ENCODE measurements at regions not wholly inside any gene's neighbourhood (a gene's known extent, or its start where the extent isn't known, plus 50 kb on each side); places are given as distances from the start of the nearest gene placed in this dataset.
"Not testable (repeated sequence)": the region's sequence is repeated elsewhere in the genome, so short reads cannot be mapped to it uniquely, and the experiment has no call there.

- DNase-seq: no peak
Observed at GRCh38 chr2:194320520-194320919, 1336.5 kb upstream of the SLC39A10 start.

- no peak for DNase-seq
Observed at GRCh38 chr2:194319222-194319992, 1337.6 kb upstream of the SLC39A10 start.

- no peak for DNase-seq
Observed at GRCh38 chr2:194314042-194314441, 1343.0 kb upstream of the SLC39A10 start.

GRCh38 chr2:194304191-194304590, 1352.8 kb upstream of the SLC39A10 start:
- DNase-seq: no peak

- no peak for DNase-seq
Observed at GRCh38 chr2:194301946-194302345, 1355.1 kb upstream of the SLC39A10 start.

- DNase-seq: no peak
Observed at GRCh38 chr2:194294156-194294555, 1362.9 kb upstream of the SLC39A10 start.

GRCh38 chr2:194291104-194291503, 1365.9 kb upstream of the SLC39A10 start:
- no peak for DNase-seq

GRCh38 chr2:194289712-194290346, 1367.2 kb upstream of the SLC39A10 start:
- DNase-seq: no peak

GRCh38 chr2:194276667-194277066, 1380.4 kb upstream of the SLC39A10 start:
- not testable (repeated sequence) for DNase-seq

- DNase-seq: no peak
Observed at GRCh38 chr2:194271293-194271961, 1385.6 kb upstream of the SLC39A10 start.

- DNase-seq: no peak
Observed at GRCh38 chr2:194270648-194271047, 1386.4 kb upstream of the SLC39A10 start.

GRCh38 chr2:194264586-194264985, 1392.4 kb upstream of the SLC39A10 start:
- DNase-seq: no peak

GRCh38 chr2:194260185-194260584, 1396.8 kb upstream of the SLC39A10 start:
- DNase-seq: no peak

GRCh38 chr2:194257095-194257494, 1399.9 kb upstream of the SLC39A10 start:
- no peak for DNase-seq

- no peak for DNase-seq
Observed at GRCh38 chr2:194253528-194254259, 1403.3 kb upstream of the SLC39A10 start.

GRCh38 chr2:194252127-194252526, 1404.9 kb upstream of the SLC39A10 start:
- no peak for DNase-seq

GRCh38 chr2:194232600-194232999, 1424.4 kb upstream of the SLC39A10 start:
- no peak for DNase-seq

- no peak for DNase-seq
Observed at GRCh38 chr2:194223218-194223617, 1433.8 kb upstream of the SLC39A10 start.

GRCh38 chr2:194214192-194214591, 1442.8 kb upstream of the SLC39A10 start:
- no peak for DNase-seq

- DNase-seq: no peak
Observed at GRCh38 chr2:194205568-194206227, 1451.3 kb upstream of the SLC39A10 start.

GRCh38 chr2:194203898-194204297, 1453.1 kb upstream of the SLC39A10 start:
- no peak for DNase-seq

- DNase-seq: no peak
Observed at GRCh38 chr2:194182888-194183287, 1474.1 kb upstream of the SLC39A10 start.

GRCh38 chr2:194176134-194176533, 1480.9 kb upstream of the SLC39A10 start:
- no peak for DNase-seq

Data from NCI-H1436 (cell line).